AG10803 (cell line): ENCODE measurements at regions not wholly inside any gene's neighbourhood (a gene's known extent, or its start where the extent isn't known, plus 50 kb on each side); places are given as distances from the start of the nearest gene placed in this dataset.

Source experiments
- DNase-seq: peaks from one replicate; pipeline ENCODE4 v3.0.0; 2010; ENCODE audit warnings: low read depth
- H3K4me3 ChIP-seq: 2 replicates; pipeline ENCODE4 v1.5.1; 2011; ENCODE audit warnings: mild to moderate bottlenecking, low read length, control low read depth
- CTCF ChIP-seq: conservative IDR thresholded peaks from 2 replicates; pipeline ENCODE4 v1.5.1; 2011; ENCODE audit warnings: mild to moderate bottlenecking, low read length, control low read depth, inconsistent platforms

- no peak overlapping the region for H3K4me3 ChIP-seq
- TF ChIP-seq CTCF, result no peak
- no peak for DNase-seq
These were observed 298.1 kb upstream of the PLXNA2 start for GRCh38 chr1:208542309-208542708.

- no peak for TF ChIP-seq CTCF
- no peak for DNase-seq
- no peak overlapping the region for H3K4me3 ChIP-seq
These were observed 299.9 kb upstream of the PLXNA2 start for GRCh38 chr1:208544053-208544452.

- TF ChIP-seq CTCF, result no peak
- no peak for DNase-seq
- no peak overlapping the region for H3K4me3 ChIP-seq
These were observed 300.6 kb upstream of the PLXNA2 start for GRCh38 chr1:208544794-208545193.

GRCh38 chr1:208551024-208551423, 306.8 kb upstream of the PLXNA2 start:
- no peak for TF ChIP-seq CTCF
- no peak for DNase-seq

GRCh38 chr1:208551633-208552320, 307.6 kb upstream of the PLXNA2 start:
- DNase-seq, result no peak
- no peak overlapping the region for H3K4me3 ChIP-seq
- no peak for TF ChIP-seq CTCF

More at GRCh38 chr1:208551024-208551423, 306.8 kb upstream of the PLXNA2 start:
- H3K4me3 ChIP-seq, result no peak overlapping the region

GRCh38 chr1:208552928-208553327, 308.7 kb upstream of the PLXNA2 start:
- no peak overlapping the region for H3K4me3 ChIP-seq
- no peak for TF ChIP-seq CTCF
- DNase-seq, result no peak

- DNase-seq, result no peak
- no peak overlapping the region for H3K4me3 ChIP-seq
- no peak for TF ChIP-seq CTCF
These were observed 312.3 kb upstream of the PLXNA2 start for GRCh38 chr1:208556461-208556860.
